CD4-positive, alpha-beta memory T cell (primary cell): ENCODE measurements at regions not wholly inside any gene's neighbourhood (a gene's known extent, or its start where the extent isn't known, plus 50 kb on each side); places are given as distances from the start of the nearest gene placed in this dataset.
"Not testable (repeated sequence)": the region's sequence is repeated elsewhere in the genome, so short reads cannot be mapped to it uniquely, and the experiment has no call there.

ENCODE experiments used
- CTCF ChIA-PET: fragments of 350-600 bp; sonication (Branson Sonifier 250); formaldehyde crosslinking; loops from one replicate; lab custom pipeline; 2021; ENCODE audit warnings: inconsistent platforms; ENCODE audit not compliant: partially characterized antibody; lab: Charles Lee
- POLR2A ChIA-PET: fragments of 350-600 bp; sonication (Branson Sonifier 250); formaldehyde crosslinking; loops from one replicate; lab custom pipeline; 2021; ENCODE audit not compliant: partially characterized antibody; lab: Charles Lee
- DNase-seq, 5 donors: peaks; one replicate each; pipeline versions ENCODE4 v3.0.0 to v3.0.0-alpha.2; 2020 to 2022; ENCODE audit warnings: mixed read lengths in 1 of 5
- H3K27ac ChIP-seq: one replicate; pipeline ENCODE4 v1.7.0; 2013; ENCODE audit warnings: low read depth, low read length
- H3K27me3 ChIP-seq: 2 replicates; pipeline ENCODE4 v1.7.0; 2013; ENCODE audit warnings: mild to moderate bottlenecking, low read length, moderate library complexity; ENCODE audit not compliant: insufficient read depth
- H3K36me3 ChIP-seq: 2 replicates; pipeline ENCODE4 v1.7.0; 2013; ENCODE audit warnings: mild to moderate bottlenecking, low read length, moderate library complexity; ENCODE audit not compliant: insufficient read depth
- H3K4me1 ChIP-seq: 2 replicates; pipeline ENCODE4 v1.7.0; 2013; ENCODE audit warnings: mild to moderate bottlenecking, low read length, moderate library complexity; ENCODE audit not compliant: insufficient read depth
- H3K4me3 ChIP-seq, 2 donors: one replicate each; pipeline ENCODE4 v1.7.0; 2013; ENCODE audit warnings: low read length in 2 of 2, mild to moderate bottlenecking in 1 of 2
- H3K9me3 ChIP-seq, 2 donors: one replicate each; pipeline ENCODE4 v1.7.0; 2013; ENCODE audit warnings: low read length in 2 of 2, control low read depth in 1 of 2; ENCODE audit not compliant: control insufficient read depth in 1 of 2
- H3K27ac Mint-ChIP-seq, 7 donors: one replicate each; pipeline ENCODE4 v1.8.0; 2020 to 2021; ENCODE audit warnings: mixed read lengths in 7 of 7, mild to moderate bottlenecking in 6 of 7, inconsistent platforms in 3 of 7, moderate library complexity in 3 of 7
- H3K27me3 Mint-ChIP-seq, 2 donors: one replicate each; pipeline ENCODE4 v1.8.0; 2020 to 2021; ENCODE audit warnings: mixed read lengths in 2 of 2
- H3K36me3 Mint-ChIP-seq, 2 donors: one replicate each; pipeline ENCODE4 v1.8.0; 2020 to 2021; ENCODE audit warnings: mixed read lengths in 2 of 2, inconsistent platforms in 1 of 2, mild to moderate bottlenecking in 1 of 2
- H3K4me1 Mint-ChIP-seq, 4 donors: one replicate each; pipeline ENCODE4 v1.8.0; 2020 to 2021; ENCODE audit warnings: mixed read lengths in 4 of 4, mild to moderate bottlenecking in 1 of 4
- H3K4me3 Mint-ChIP-seq, 8 donors: one replicate each; pipeline ENCODE4 v1.8.0; 2020 to 2021; ENCODE audit warnings: mixed read lengths in 8 of 8, mild to moderate bottlenecking in 7 of 8, moderate library complexity in 6 of 8, inconsistent platforms in 3 of 8
- H3K9me3 Mint-ChIP-seq, 8 donors: one replicate each; pipeline ENCODE4 v1.8.0; 2020 to 2021; ENCODE audit warnings: mixed read lengths in 8 of 8, mild to moderate bottlenecking in 5 of 8, inconsistent platforms in 3 of 8, moderate library complexity in 1 of 8
- intact Hi-C: fragments of 100-400 bp; cut with micrococcal nuclease; formaldehyde crosslinking; loops from one replicate; pipeline ENCODE4 v1.15.1; 2023

DNA sequence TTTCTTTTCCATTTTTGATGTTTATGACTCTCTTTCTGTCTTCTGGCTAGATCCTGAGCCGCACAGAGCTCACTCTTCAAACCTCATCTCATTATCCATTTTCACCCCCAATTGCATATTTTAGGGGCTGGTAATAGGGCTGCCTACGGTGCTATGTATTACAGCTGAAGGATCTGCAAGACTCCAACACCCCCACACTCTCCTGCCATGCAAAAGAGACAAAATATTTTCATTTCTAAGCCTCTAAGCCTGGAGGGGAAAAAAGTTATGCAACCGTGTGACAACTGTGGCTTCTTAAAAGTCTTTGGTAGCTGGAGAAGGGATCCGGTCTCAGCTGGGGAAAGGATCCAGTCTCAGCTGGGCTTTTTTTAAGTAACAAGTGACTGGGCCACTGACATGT is 311.6 kb downstream of the NPHP4 start:
- Mint-ChIP-seq H3K27me3 (peaks cover 5 to 7% of the 10 kb centered on the region in 2 donors), H3K9me3 (peaks cover 0 to 14% (median 7%) of the 10 kb centered on the region in 8 donors), H3K4me3 (no peak overlapping the region), H3K27ac (no peak overlapping the region), H3K36me3 (no peaks in the 10 kb centered on the region), H3K4me1 (peaks cover 3 to 7% (median 6%) of the 10 kb centered on the region in 4 donors)
- Histone ChIP-seq H3K4me1 (peaks cover 5% of the 10 kb centered on the region), H3K4me3 (no peak overlapping the region), H3K27me3 (no peaks in the 10 kb centered on the region), H3K27ac (no peak overlapping the region), H3K36me3 (no peaks in the 10 kb centered on the region), H3K9me3 (no peaks in the 10 kb centered on the region)
- CTCF ChIA-PET: no interaction called here
- intact Hi-C loops: no loop called here
- DNase-seq: no peak
- POLR2A ChIA-PET: no interaction called here

DNA sequence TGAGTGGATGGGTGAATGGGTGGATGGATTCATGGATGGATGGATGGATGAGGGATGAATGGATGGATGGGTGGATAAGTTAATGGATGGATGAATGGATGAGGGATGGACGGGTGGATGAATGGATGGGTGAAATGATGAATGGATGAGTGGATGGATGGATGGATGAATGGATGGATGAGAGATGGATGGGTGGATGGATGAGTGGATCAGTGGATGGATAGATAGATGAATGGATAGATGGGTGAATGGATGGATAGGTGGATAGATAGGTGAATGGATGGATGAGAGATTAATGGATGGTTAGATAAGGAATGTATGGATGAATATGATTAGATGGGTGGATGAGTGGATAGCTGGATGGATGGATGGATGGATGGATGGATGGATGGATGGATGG is 313.5 kb downstream of the NPHP4 start:
- no peak for DNase-seq
- POLR2A ChIA-PET: no interaction called here
- CTCF ChIA-PET: no interaction called here
- peaks cover 5 to 10% of the 10 kb centered on the region in 2 donors for H3K27me3 Mint-ChIP-seq
- intact Hi-C loops: no loop called here
- peak overlapping the region in 1 of 7 donors; percentile 19 for H3K27ac Mint-ChIP-seq
- peaks cover 3 to 7% (median 6%) of the 10 kb centered on the region in 4 donors for H3K4me1 Mint-ChIP-seq
- H3K36me3 Mint-ChIP-seq: no peaks in the 10 kb centered on the region
- peaks cover 0 to 28% (median 16%) of the 10 kb centered on the region in 8 donors for H3K9me3 Mint-ChIP-seq
- H3K4me1 ChIP-seq: peaks cover 4% of the 10 kb centered on the region
- H3K27me3 ChIP-seq: no peaks in the 10 kb centered on the region
- no peak overlapping the region for H3K27ac ChIP-seq
- H3K4me3 Mint-ChIP-seq: peak overlapping the region in 2 of 8 donors; percentile 18 to 75
- H3K36me3 ChIP-seq: no peaks in the 10 kb centered on the region
- no peak overlapping the region for H3K4me3 ChIP-seq
- no peaks in the 10 kb centered on the region for H3K9me3 ChIP-seq

- H3K27ac ChIP-seq, H3K4me3 Mint-ChIP-seq, H3K36me3 Mint-ChIP-seq, H3K9me3 ChIP-seq, DNase-seq, POLR2A ChIA-PET, intact Hi-C loops, H3K27me3 Mint-ChIP-seq, H3K27ac Mint-ChIP-seq, H3K27me3 ChIP-seq, CTCF ChIA-PET, H3K36me3 ChIP-seq, H3K4me3 ChIP-seq: not testable (repeated sequence)
- Mint-ChIP-seq H3K9me3 (peaks cover 2 to 26% (median 20%) of the 10 kb centered on the region in 8 donors), H3K4me1 (peaks cover 4 to 14% (median 8%) of the 10 kb centered on the region in 4 donors)
- H3K4me1 ChIP-seq: peaks cover 12% of the 10 kb centered on the region
These were observed 319.9 kb downstream of the NPHP4 start for GRCh38 chr1:5672355-5672754.

DNA sequence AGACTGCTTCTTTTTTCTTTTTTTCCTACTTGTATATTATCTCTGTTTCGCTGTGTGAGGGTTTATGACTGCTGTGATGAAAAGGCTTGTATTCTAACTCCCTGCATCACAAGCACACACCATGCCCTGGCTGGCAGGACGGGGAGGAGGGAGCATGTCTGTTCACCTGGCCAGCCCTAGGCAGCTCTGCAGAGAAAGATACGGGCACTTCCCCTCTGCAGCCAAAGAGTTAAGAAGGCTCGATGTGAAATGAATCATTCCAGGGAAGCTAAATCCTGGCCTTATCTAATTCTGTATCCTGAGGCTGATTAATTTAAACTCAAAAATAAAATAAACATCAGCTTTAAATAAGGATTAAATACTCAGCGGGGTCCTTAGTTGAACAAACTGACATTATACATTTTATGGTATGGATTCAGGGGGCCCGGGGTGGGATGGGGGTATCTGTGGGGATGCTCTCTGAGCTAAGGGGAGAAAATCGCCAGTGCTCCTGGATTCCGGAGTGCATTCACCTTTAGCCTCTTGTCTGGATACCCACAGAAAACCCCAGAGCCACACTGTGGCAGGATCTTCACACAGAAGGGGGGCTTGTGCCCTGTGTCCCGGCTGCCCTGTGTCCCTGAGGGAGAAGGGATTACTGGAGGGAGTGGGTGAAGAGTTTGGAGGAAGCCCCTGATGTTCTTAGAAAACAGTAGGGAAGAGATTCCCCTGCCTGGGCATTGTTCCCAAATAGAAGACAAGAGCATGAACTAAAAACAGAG is 321.5 kb downstream of the NPHP4 start:
- Histone ChIP-seq H3K27me3 (no peaks in the 10 kb centered on the region), H3K36me3 (no peaks in the 10 kb centered on the region), H3K4me3 (no peak overlapping the region), H3K4me1 (peaks cover 22% of the 10 kb centered on the region), H3K27ac (no peak overlapping the region), H3K9me3 (no peaks in the 10 kb centered on the region)
- no peak for DNase-seq
- Mint-ChIP-seq H3K9me3 (peaks cover 2 to 25% (median 14%) of the 10 kb centered on the region in 8 donors), H3K4me1 (peaks cover 7 to 28% (median 16%) of the 10 kb centered on the region in 4 donors), H3K27ac (no peak overlapping the region), H3K4me3 (no peak overlapping the region), H3K27me3 (peaks cover 3% of the 10 kb centered on the region in 2 donors), H3K36me3 (no peaks in the 10 kb centered on the region)
- intact Hi-C loops: no loop called here
- CTCF ChIA-PET: no interaction called here
- POLR2A ChIA-PET: no interaction called here

GRCh38 chr1:5667513-5668325 is 324.5 kb downstream of the NPHP4 start:
- peak; percentile 21 to 52 (median 26) for DNase-seq
- H3K4me1 ChIP-seq: peaks cover 35% of the 10 kb centered on the region
- H3K4me3 Mint-ChIP-seq: peak overlapping the region; percentile 67 to 83 (median 76)
- intact Hi-C loops: loop anchor here (2.0 kb wide), 1 partner anchor 157 kb away; no protein-coding TSS in a partner anchor
- peak overlapping the region; percentile 59 to 92 (median 87) for H3K27ac Mint-ChIP-seq
- H3K27me3 Mint-ChIP-seq: peaks cover 0 to 7% of the 10 kb centered on the region in 2 donors
- POLR2A ChIA-PET: interaction anchor here (0.7 to 1.5 kb wide), 5 partner anchors 16 to 356 kb away, joined by 3 to 4 read pairs (median 4); no protein-coding TSS in a partner anchor
- H3K27ac ChIP-seq: no peak overlapping the region
- H3K4me3 ChIP-seq: no peak overlapping the region
- H3K4me1 Mint-ChIP-seq: peaks cover 7 to 50% (median 18%) of the 10 kb centered on the region in 4 donors
- no peaks in the 10 kb centered on the region for H3K36me3 ChIP-seq
- CTCF ChIA-PET: interaction anchor here (1.1 to 1.6 kb wide), 3 partner anchors 9 to 77 kb away, joined by 3 to 9 read pairs (median 3); no protein-coding TSS in a partner anchor
- H3K9me3 ChIP-seq: no peaks in the 10 kb centered on the region
- H3K36me3 Mint-ChIP-seq: no peaks in the 10 kb centered on the region
- no peaks in the 10 kb centered on the region for H3K27me3 ChIP-seq
- H3K9me3 Mint-ChIP-seq: peaks cover 0 to 13% (median under 1%) of the 10 kb centered on the region in 8 donors

- Mint-ChIP-seq H3K27ac (peak overlapping the region in 2 of 7 donors; percentile 22 to 52), H3K4me3 (peak overlapping the region in 1 of 8 donors; percentile 22)
These were observed 327.0 kb downstream of the NPHP4 start for GRCh38 chr1:5664906-5665875.

More at GRCh38 chr1:5664906-5665875, 327.0 kb downstream of the NPHP4 start:
- Mint-ChIP-seq H3K36me3 (no peaks in the 10 kb centered on the region), H3K9me3 (peaks cover 0 to 12% (median 0%) of the 10 kb centered on the region in 8 donors), H3K27me3 (peaks cover 5 to 8% of the 10 kb centered on the region in 2 donors), H3K4me1 (peaks cover 9 to 61% (median 22%) of the 10 kb centered on the region in 4 donors)
- ChIA-PET CTCF (no interaction called here), POLR2A (no interaction called here)
- intact Hi-C loops: no loop called here
- no peak overlapping the region for H3K27ac ChIP-seq
- no peaks in the 10 kb centered on the region for H3K36me3 ChIP-seq
- no peak for DNase-seq
- no peaks in the 10 kb centered on the region for H3K27me3 ChIP-seq
- H3K4me1 ChIP-seq: peaks cover 43% of the 10 kb centered on the region
- H3K9me3 ChIP-seq: no peaks in the 10 kb centered on the region
- H3K4me3 ChIP-seq: no peak overlapping the region
